Left kidney (tissue), 1 donor: ENCODE measurements at regions not wholly inside any gene's neighbourhood (a gene's known extent, or its start where the extent isn't known, plus 50 kb on each side); places are given as distances from the start of the nearest gene placed in this dataset.

Experiments
- DNase-seq: peaks from one replicate; pipeline ENCODE4 v3.0.0-alpha.2; 2013

- no peak for DNase-seq
Measured at GRCh38 chr5:30846171-30846570, 347.3 kb upstream of the CDH6 start.

GRCh38 chr5:30845194-30845593 lies 348.3 kb upstream of the CDH6 start:
- no peak for DNase-seq

GRCh38 chr5:30843541-30843940 lies 349.9 kb upstream of the CDH6 start:
- no peak for DNase-seq

GRCh38 chr5:30839956-30840355 lies 353.5 kb upstream of the CDH6 start:
- DNase-seq: no peak

- DNase-seq: no peak
Measured at GRCh38 chr5:30838936-30839496, 354.5 kb upstream of the CDH6 start.

GRCh38 chr5:30832519-30832918 lies 361.0 kb upstream of the CDH6 start:
- no peak for DNase-seq

- no peak for DNase-seq
Measured at GRCh38 chr5:30831605-30832004, 361.9 kb upstream of the CDH6 start.

GRCh38 chr5:30831123-30831522 lies 362.4 kb upstream of the CDH6 start:
- DNase-seq: no peak

GRCh38 chr5:30811298-30811697 lies 382.2 kb upstream of the CDH6 start:
- no peak for DNase-seq

GRCh38 chr5:30809933-30810332 lies 383.6 kb upstream of the CDH6 start:
- no peak for DNase-seq

GRCh38 chr5:30808996-30809395 lies 384.5 kb upstream of the CDH6 start:
- DNase-seq: peak; percentile 8

GRCh38 chr5:30804739-30805505 lies 388.6 kb upstream of the CDH6 start:
- peak; percentile 4 for DNase-seq

GRCh38 chr5:30802961-30803705 lies 390.4 kb upstream of the CDH6 start:
- no peak for DNase-seq

GRCh38 chr5:30781643-30782042 lies 411.8 kb upstream of the CDH6 start:
- DNase-seq: no peak

GRCh38 chr5:30768056-30768690 lies 425.3 kb upstream of the CDH6 start:
- DNase-seq: no peak

GRCh38 chr5:30765706-30766105 lies 427.8 kb upstream of the CDH6 start:
- no peak for DNase-seq

GRCh38 chr5:30765227-30765626 lies 428.3 kb upstream of the CDH6 start:
- DNase-seq: no peak

GRCh38 chr5:30764704-30765103 lies 428.8 kb upstream of the CDH6 start:
- DNase-seq: no peak

GRCh38 chr5:30759731-30760130 lies 433.8 kb upstream of the CDH6 start:
- DNase-seq: no peak

- DNase-seq: no peak
Measured at GRCh38 chr5:30752015-30752414, 441.5 kb upstream of the CDH6 start.

- DNase-seq: no peak
Measured at GRCh38 chr5:30749971-30750370, 443.5 kb upstream of the CDH6 start.

GRCh38 chr5:30747412-30747811 lies 446.1 kb upstream of the CDH6 start:
- no peak for DNase-seq

GRCh38 chr5:30736669-30737068 lies 456.8 kb upstream of the CDH6 start:
- no peak for DNase-seq
